Stomach (tissue), 4 donors: ENCODE measurements at regions not wholly inside any gene's neighbourhood (a gene's known extent, or its start where the extent isn't known, plus 50 kb on each side); places are given as distances from the start of the nearest gene placed in this dataset.

Experiments
- CTCF ChIP-seq, 7 experiments: fragments of 450-650 bp in 4 of 7; fragments of 200-600 bp in 3 of 7; sonication (generic) in 3 of 7; IDR thresholded peaks; one replicate each; pipeline ENCODE4 v1.5.1; 2016 to 2019; ENCODE audit warnings: antibody characterized with exemption in 7 of 7, control low read depth in 2 of 7, mild to moderate bottlenecking in 1 of 7
- POLR2AphosphoS5 ChIP-seq, 3 donors: sonication (generic); formaldehyde crosslinking; IDR thresholded peaks; one replicate each; pipeline ENCODE4 v1.6.1; 2016; ENCODE audit warnings: antibody characterized with exemption in 3 of 3

GRCh38 chr18:69157906-69158305, 242.8 kb upstream of the DOK6 start:
- TF ChIP-seq CTCF (IDR thresholded peaks at IDR 0.05) = no peak
- TF ChIP-seq POLR2AphosphoS5 (IDR thresholded peaks at IDR 0.05) = no peak
